ENCODE measurements at regions not wholly inside any gene's neighbourhood (a gene's known extent, or its start where the extent isn't known, plus 50 kb on each side); places are given as distances from the start of the nearest gene placed in this dataset.

- TF ChIP-seq CTCF (IDR thresholded peaks at IDR 0.05) = peak; percentile 19; the same call in 1 of the 2 replicates
Measured at GRCh38 chr2:155708071-155708470, 624.5 kb downstream of the NR4A2 start.

DNA sequence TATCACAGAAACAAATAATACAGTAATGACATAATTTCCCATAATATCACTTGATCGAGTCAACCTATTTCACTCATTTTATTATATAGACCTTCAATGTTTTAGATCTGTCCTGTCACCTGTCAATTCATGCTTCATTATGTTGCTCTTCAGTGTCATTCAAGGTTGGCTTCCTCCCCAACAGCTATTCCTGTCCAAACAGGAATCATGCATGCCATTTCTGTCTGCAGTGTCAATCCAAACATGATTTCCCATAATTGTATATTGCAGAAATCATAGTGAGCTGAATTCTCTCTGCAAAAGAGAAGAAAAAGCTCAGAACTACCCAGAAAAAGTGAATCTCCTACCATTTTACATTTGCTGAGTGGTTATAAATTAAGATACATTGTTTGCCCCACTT, 628.6 kb downstream of the NR4A2 start:
- no peak for TF ChIP-seq CTCF (IDR thresholded peaks at IDR 0.05)

- no peak for TF ChIP-seq CTCF (IDR thresholded peaks at IDR 0.05)
Measured at GRCh38 chr2:155703048-155703447, 629.5 kb downstream of the NR4A2 start.

GRCh38 chr2:155701721-155702120, 630.8 kb downstream of the NR4A2 start:
- no peak for TF ChIP-seq CTCF (IDR thresholded peaks at IDR 0.05)

DNA sequence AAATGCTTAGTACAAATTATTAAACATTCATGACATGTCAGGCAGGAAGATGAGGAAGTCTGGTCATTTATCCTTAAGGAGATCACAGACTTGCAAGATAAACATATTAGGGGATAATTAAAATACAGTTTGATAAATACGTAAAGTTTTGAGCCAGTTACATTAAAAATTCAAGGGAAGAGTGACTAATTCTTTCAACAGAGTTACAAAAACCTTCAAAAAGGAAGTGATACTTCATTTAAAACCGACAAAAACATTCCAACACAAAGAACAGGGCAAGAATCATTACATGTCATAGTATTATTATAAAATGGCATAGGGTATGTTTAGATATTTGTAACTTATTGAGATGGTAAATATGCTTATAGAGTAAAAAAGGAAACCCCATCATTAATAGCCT, 636.0 kb downstream of the NR4A2 start:
- TF ChIP-seq CTCF (IDR thresholded peaks at IDR 0.05) = no peak

DNA sequence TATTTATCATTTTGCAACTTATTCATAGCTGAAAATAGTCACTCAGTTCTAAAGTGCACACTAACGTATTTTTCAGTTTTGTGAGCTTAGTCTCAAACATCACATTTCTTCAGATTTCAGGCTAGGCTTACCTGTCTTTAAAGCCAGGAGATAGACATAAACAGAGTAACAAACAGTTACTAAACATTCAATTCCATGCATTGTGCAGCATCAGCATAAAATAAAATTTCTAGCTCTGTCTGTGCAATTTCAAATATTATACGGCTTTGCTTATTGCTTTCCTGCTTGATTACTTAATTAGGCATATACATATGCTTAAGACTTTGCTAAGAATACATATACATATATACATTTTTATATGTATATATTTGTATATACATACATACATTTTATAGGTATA, 637.0 kb downstream of the NR4A2 start:
- TF ChIP-seq CTCF (IDR thresholded peaks at IDR 0.05) = no peak

GRCh38 chr2:155692856-155693255, 639.7 kb downstream of the NR4A2 start:
- no peak for TF ChIP-seq CTCF (IDR thresholded peaks at IDR 0.05)

GRCh38 chr2:155692106-155692505, 640.4 kb downstream of the NR4A2 start:
- TF ChIP-seq CTCF (IDR thresholded peaks at IDR 0.05) = no peak
